Omental fat pad (tissue), 3 donors: ENCODE measurements at regions not wholly inside any gene's neighbourhood (a gene's known extent, or its start where the extent isn't known, plus 50 kb on each side); places are given as distances from the start of the nearest gene placed in this dataset.

Experiments
- ATAC-seq: fragments of 150-250 bp; one replicate; pipeline ENCODE4 v1.9.1; 2016; ENCODE audit warnings: mild to moderate bottlenecking, moderate library complexity; ENCODE audit not compliant: low FRiP score
- DNase-seq: peaks from one replicate; pipeline ENCODE4 v3.0.0-alpha.2; 2019; ENCODE audit warnings: low spot score
- TF ChIP-seq, protein P1 (sequence below), 3 donors: fragments of 450-650 bp; IDR thresholded peaks; one replicate each; pipeline ENCODE4 v1.5.1; 2016 to 2017; ENCODE audit warnings: antibody characterized with exemption in 3 of 3, mild to moderate bottlenecking in 3 of 3, moderate library complexity in 2 of 3

DNA sequence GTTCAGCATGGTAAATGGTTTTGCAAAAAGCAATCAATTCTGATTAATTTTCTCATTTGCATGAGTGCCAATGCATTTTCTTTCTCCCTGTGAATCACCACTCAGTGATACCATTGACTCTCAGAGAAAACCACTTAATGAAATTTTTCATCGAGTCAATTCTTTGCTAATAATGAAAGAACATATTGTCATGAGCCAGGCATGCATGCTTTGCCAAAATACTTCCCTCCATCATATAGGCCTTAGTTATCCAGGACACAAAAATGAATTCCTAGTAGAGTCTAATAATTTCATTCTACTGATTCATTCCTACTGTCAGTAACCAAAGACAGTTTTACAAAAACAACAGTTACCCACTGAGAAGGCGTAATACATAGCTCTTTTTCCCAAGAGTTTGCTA is 680.0 kb downstream of the TRIML1 start:
- TF ChIP-seq, protein P1, sequence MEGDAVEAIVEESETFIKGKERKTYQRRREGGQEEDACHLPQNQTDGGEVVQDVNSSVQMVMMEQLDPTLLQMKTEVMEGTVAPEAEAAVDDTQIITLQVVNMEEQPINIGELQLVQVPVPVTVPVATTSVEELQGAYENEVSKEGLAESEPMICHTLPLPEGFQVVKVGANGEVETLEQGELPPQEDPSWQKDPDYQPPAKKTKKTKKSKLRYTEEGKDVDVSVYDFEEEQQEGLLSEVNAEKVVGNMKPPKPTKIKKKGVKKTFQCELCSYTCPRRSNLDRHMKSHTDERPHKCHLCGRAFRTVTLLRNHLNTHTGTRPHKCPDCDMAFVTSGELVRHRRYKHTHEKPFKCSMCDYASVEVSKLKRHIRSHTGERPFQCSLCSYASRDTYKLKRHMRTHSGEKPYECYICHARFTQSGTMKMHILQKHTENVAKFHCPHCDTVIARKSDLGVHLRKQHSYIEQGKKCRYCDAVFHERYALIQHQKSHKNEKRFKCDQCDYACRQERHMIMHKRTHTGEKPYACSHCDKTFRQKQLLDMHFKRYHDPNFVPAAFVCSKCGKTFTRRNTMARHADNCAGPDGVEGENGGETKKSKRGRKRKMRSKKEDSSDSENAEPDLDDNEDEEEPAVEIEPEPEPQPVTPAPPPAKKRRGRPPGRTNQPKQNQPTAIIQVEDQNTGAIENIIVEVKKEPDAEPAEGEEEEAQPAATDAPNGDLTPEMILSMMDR (IDR thresholded peaks at IDR 0.05) = no peak
- DNase-seq (no peak), ATAC-seq (no peak)

DNA sequence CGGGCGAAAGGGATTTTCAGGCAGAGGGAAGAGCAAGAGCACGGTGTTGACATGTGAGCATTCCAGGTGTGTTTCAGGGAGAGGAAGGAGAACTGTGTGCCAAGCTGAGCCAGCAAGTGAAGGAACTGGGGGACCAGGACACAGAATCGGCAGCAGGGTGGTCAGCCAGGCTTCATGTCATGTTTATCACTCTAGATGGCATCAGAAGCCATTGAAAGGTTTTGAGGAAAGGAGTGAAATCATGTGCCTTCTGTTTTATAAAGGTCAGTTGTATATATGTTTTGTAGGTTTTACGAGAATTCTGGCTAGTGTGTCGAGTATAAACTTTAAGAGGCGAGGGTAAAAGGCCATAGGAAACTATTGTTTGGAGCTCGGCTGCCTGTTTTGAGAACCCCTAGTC is 682.3 kb downstream of the TRIML1 start:
- TF ChIP-seq, protein P1 (IDR thresholded peaks at IDR 0.05) = no peak
- ATAC-seq = no peak
- no peak for DNase-seq

GRCh38 chr4:188822698-188823097 is 683.5 kb downstream of the TRIML1 start:
- ATAC-seq (no peak), DNase-seq (no peak)
- TF ChIP-seq, protein P1 (IDR thresholded peaks at IDR 0.05) = no peak

GRCh38 chr4:188824553-188824952 is 685.3 kb downstream of the TRIML1 start:
- TF ChIP-seq, protein P1 (IDR thresholded peaks at IDR 0.05) = no peak
- no peak for DNase-seq
- no peak for ATAC-seq

DNA sequence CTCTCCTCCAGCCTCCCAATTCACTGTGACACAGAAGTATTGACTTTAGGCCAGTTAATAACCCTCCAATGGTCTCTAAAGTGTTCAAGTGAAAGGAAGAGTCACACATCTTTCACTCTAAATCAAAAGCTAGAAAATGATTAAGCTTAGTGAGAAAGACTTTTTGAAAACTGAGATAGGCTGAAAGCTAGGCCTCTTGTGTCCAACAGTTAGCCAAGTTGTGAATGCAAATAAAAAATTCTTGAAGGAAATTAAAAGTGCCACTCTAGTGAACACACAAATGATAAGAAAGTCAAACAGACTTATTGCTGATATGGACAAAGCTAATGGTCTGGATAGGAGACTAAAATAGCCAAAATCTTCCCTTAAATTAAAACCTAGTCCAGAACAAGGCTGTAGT is 687.2 kb downstream of the TRIML1 start:
- TF ChIP-seq, protein P1 (IDR thresholded peaks at IDR 0.05) = no peak
- no peak for ATAC-seq
- no peak for DNase-seq

DNA sequence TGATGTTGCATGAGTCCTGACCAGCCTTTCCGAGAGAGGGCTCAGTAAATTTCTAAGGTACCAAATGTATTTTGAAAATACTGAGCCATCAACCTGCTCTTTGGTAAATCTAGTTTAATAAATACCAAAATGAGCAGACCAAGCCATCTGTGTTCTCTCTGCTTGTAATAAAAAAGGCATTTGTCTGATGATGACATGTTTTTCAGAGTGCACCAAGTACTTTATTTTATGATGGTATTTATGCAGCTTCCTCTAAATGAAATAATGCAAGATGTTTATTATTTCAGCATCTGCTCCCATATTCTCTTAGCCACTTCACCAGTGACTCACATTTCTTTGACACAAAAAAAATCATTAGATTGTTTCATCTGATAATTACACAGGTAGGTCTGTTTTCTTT is 700.5 kb downstream of the TRIML1 start:
- TF ChIP-seq, protein P1 (IDR thresholded peaks at IDR 0.05) = no peak
- ATAC-seq (no peak), DNase-seq (no peak)

DNA sequence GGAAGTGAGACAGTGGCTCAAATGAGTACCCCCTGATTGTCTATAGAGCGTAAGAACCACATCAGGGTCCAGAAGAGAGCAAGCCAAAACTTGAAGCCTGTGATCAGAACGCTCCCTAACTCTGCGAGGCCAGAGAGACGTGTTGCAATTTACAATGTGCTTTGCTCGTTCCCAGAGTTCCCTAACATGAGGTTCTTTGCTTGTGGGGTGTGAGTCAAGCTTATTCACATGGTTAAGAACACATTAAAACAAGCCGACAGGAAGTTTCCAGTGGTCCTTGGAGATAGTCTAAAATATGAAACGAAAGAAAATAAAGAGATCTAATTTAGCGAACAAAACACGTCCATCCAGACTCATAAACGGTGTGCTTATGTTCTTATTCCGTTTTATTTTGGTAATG is 702.3 kb downstream of the TRIML1 start:
- DNase-seq (no peak), ATAC-seq (no peak)
- TF ChIP-seq, protein P1 (IDR thresholded peaks at IDR 0.05) = no peak
